ENCODE measurements at regions not wholly inside any gene's neighbourhood (a gene's known extent, or its start where the extent isn't known, plus 50 kb on each side); places are given as distances from the start of the nearest gene placed in this dataset.

DNA sequence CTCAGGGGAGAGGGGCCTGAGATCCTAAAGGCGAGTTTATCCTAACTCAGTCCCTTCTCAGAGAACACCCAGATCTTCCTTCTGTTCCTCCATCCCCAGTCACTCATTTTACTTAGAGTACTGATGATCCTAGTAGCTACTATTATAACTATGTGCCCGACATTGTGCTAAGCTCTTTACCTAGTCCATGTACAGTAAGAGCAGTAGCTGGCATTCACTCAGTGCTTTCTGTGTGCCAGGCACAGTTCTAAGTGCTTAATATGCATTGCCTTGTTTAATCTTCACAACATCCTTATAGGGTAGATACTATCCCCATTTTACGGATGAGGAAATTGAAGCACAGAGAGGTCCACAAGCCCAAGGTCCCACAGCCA, 58.3 kb downstream of the FRMPD3 start:
- TF ChIP-seq SREBF2 (IDR thresholded peaks at IDR 0.05) (no peak), ZC3H11A (IDR thresholded peaks at IDR 0.05) (no peak), JUN (IDR thresholded peaks at IDR 0.05) (no peak), EP300 (IDR thresholded peaks at IDR 0.05) (no peak), RAD21 (conservative IDR thresholded peaks at IDR 0.05 in 1 of 2, IDR thresholded peaks at IDR 0.05 in 1 of 2) (no peak)

Data from A549 (cell line).